A549 (cell line): ENCODE measurements at regions not wholly inside any gene's neighbourhood (a gene's known extent, or its start where the extent isn't known, plus 50 kb on each side); places are given as distances from the start of the nearest gene placed in this dataset.

Experiments
- ATAC-seq, 2 experiments: fragments of 200-7000 bp in 1 of 2; fragments of >200 bp in 1 of 2; cut with Nextera tagmentation in 1 of 2; cut with Tn5 transposase in 1 of 2; 3 replicates each; pipeline versions ENCODE4 v1.8.0 to v1.9.1; 2018 to 2020; ENCODE audit warnings: mild to moderate bottlenecking in 1 of 2, moderate library complexity in 1 of 2
- CTCF ChIA-PET: fragments of 300-600 bp; sonication (Branson Sonifier 250); formaldehyde crosslinking; extraction: SDS; loops from one replicate; lab custom pipeline; 2021; ENCODE audit warnings: antibody characterized with exemption, inconsistent platforms; lab: Yijun Ruan, JAX
- POLR2A ChIA-PET: fragments of 350-600 bp; formaldehyde crosslinking; extraction: SDS; loops from one replicate; lab custom pipeline; 2021; ENCODE audit warnings: antibody characterized with exemption, inconsistent platforms; lab: Yijun Ruan, JAX
- DNase-seq, 2 experiments: peaks; one replicate each; pipeline versions ENCODE4 v3.0.0 to v3.0.0-alpha.2; 2011 to 2016; ENCODE audit warnings: low read depth in 1 of 2, low spot score in 1 of 2
- FAIRE-seq: peaks from 2 replicates; lab custom pipeline; 2011; peaks lifted over from hg19 to GRCh38; lab: Jason Lieb, UNC
- H3K27ac ChIP-seq, 2 experiments: fragments of >200 bp; sonication (Bioruptor Twin); formaldehyde crosslinking; 3 replicates each; pipeline ENCODE4 v1.5.1; 2016 to 2017
- H3K4me1 ChIP-seq: fragments of >200 bp; sonication (Bioruptor Twin); formaldehyde crosslinking; 3 replicates; pipeline ENCODE4 v1.6.1; 2016
- H3K4me2 ChIP-seq: fragments of >200 bp; sonication (Bioruptor Twin); formaldehyde crosslinking; 3 replicates; pipeline ENCODE4 v1.6.1; 2016
- H3K4me3 ChIP-seq: fragments of >200 bp; sonication (Bioruptor Twin); formaldehyde crosslinking; 3 replicates; pipeline ENCODE4 v1.5.1; 2016
- H3K9me3 ChIP-seq: fragments of >200 bp; sonication (Bioruptor Twin); formaldehyde crosslinking; 3 replicates; pipeline ENCODE4 v1.6.1; 2016
- BCL3 ChIP-seq: fragments of >200 bp; sonication (Bioruptor Twin); formaldehyde crosslinking; IDR thresholded peaks from 3 replicates; pipeline ENCODE4 v1.6.1; 2016
- CBX2 ChIP-seq: fragments of 200-600 bp; sonication (generic); IDR thresholded peaks from 2 replicates; pipeline ENCODE4 v1.6.1; 2016; ENCODE audit warnings: low read depth, mild to moderate bottlenecking, borderline replicate concordance
- CHD2 ChIP-seq: fragments of 150-350 bp; IDR thresholded peaks from 2 replicates; pipeline ENCODE4 v1.6.1; 2014; ENCODE audit warnings: low read length; ENCODE audit not compliant: partially characterized antibody
- CHD4 ChIP-seq: fragments of 200-600 bp; sonication (generic); IDR thresholded peaks from 2 replicates; pipeline ENCODE4 v1.6.1; 2016; ENCODE audit warnings: antibody characterized with exemption, mild to moderate bottlenecking, borderline replicate concordance
- E2F6 ChIP-seq: IDR thresholded peaks from 2 replicates; pipeline ENCODE4 v1.6.1; 2012; ENCODE audit warnings: low read depth, borderline replicate concordance
- EHF ChIP-seq: fragments of 250-450 bp; sonication (Bioruptor Pico); IDR thresholded peaks from 2 replicates; pipeline ENCODE4 v1.5.0; 2020; ENCODE audit warnings: mild to moderate bottlenecking
- EHMT2 ChIP-seq: fragments of 200-600 bp; sonication (generic); IDR thresholded peaks from 2 replicates; pipeline ENCODE4 v1.6.1; 2016; ENCODE audit warnings: antibody characterized with exemption, low read depth, mild to moderate bottlenecking, moderate library complexity
- ESRRA ChIP-seq: fragments of 150-350 bp; IDR thresholded peaks from 2 replicates; pipeline ENCODE4 v1.6.1; 2014; ENCODE audit warnings: mild to moderate bottlenecking, low read length, borderline replicate concordance
- FOSB ChIP-seq: fragments of 250-450 bp; sonication (Bioruptor Pico); IDR thresholded peaks from 2 replicates; pipeline ENCODE4 v1.5.0; 2020; ENCODE audit warnings: mild to moderate bottlenecking, moderate library complexity
- GATA3 ChIP-seq: IDR thresholded peaks from 2 replicates; pipeline ENCODE4 v1.6.1; 2012; ENCODE audit warnings: borderline replicate concordance
- KDM1A ChIP-seq: fragments of 200-600 bp; sonication (generic); IDR thresholded peaks from 2 replicates; pipeline ENCODE4 v1.6.1; 2016; ENCODE audit warnings: low read depth, mild to moderate bottlenecking
- KDM5A ChIP-seq: fragments of 200-600 bp; sonication (generic); IDR thresholded peaks from 2 replicates; pipeline ENCODE4 v1.6.1; 2016; ENCODE audit warnings: antibody characterized with exemption, mild to moderate bottlenecking
- MAFK ChIP-seq: fragments of 450-650 bp; IDR thresholded peaks from 2 replicates; pipeline ENCODE4 v1.6.1; 2014; ENCODE audit not compliant: partially characterized antibody
- MAX ChIP-seq: IDR thresholded peaks from 2 replicates; pipeline ENCODE4 v1.6.1; 2012
- MAZ ChIP-seq: fragments of 150-350 bp; IDR thresholded peaks from 2 replicates; pipeline ENCODE4 v1.6.1; 2014; ENCODE audit warnings: antibody characterized with exemption, low read depth, low read length, borderline replicate concordance
- NFE2L2 ChIP-seq: fragments of 150-350 bp; conservative IDR thresholded peaks from 2 replicates; pipeline ENCODE4 v1.6.1; 2014; ENCODE audit warnings: low read length
- PBX3 ChIP-seq: IDR thresholded peaks from 2 replicates; pipeline ENCODE4 v1.6.1; 2012
- PHF8 ChIP-seq: fragments of 200-600 bp; sonication (generic); IDR thresholded peaks from 2 replicates; pipeline ENCODE4 v1.6.1; 2016; ENCODE audit warnings: low read depth, mild to moderate bottlenecking, antibody characterized with exemption, moderate library complexity, borderline replicate concordance
- POLR2A ChIP-seq: IDR thresholded peaks from 2 replicates; pipeline ENCODE4 v1.6.1; 2012; ENCODE audit warnings: mild to moderate bottlenecking, low read length
- RCOR1 ChIP-seq: fragments of 150-350 bp; IDR thresholded peaks from 2 replicates; pipeline ENCODE4 v1.6.1; 2014; ENCODE audit warnings: antibody characterized with exemption, low read length, low read depth
- REST ChIP-seq: fragments of 200-600 bp; sonication (generic); IDR thresholded peaks from 2 replicates; pipeline ENCODE4 v1.6.1; 2016; ENCODE audit warnings: antibody characterized with exemption, mild to moderate bottlenecking, moderate library complexity
- RFX5 ChIP-seq: fragments of 450-650 bp; IDR thresholded peaks from 2 replicates; pipeline ENCODE4 v1.7.1; 2014; ENCODE audit warnings: antibody characterized with exemption, mild to moderate bottlenecking, moderate library complexity
- SMC3 ChIP-seq: fragments of >200 bp; sonication (Bioruptor Twin); formaldehyde crosslinking; IDR thresholded peaks from 3 replicates; pipeline ENCODE4 v1.6.1; 2018; ENCODE audit warnings: inconsistent platforms
- TFCP2L1 ChIP-seq: fragments of 250-450 bp; sonication (Bioruptor Pico); IDR thresholded peaks from 2 replicates; pipeline ENCODE4 v1.5.0; 2021; ENCODE audit warnings: mild to moderate bottlenecking
- TP53 ChIP-seq: fragments of 250-450 bp; sonication (Bioruptor Pico); IDR thresholded peaks from 2 replicates; pipeline ENCODE4 v1.5.0; 2021; ENCODE audit warnings: mild to moderate bottlenecking, moderate library complexity
- USF2 ChIP-seq: fragments of 450-650 bp; IDR thresholded peaks from 2 replicates; pipeline ENCODE4 v1.6.1; 2014; ENCODE audit warnings: antibody characterized with exemption
- ZC3H11A ChIP-seq: fragments of 450-650 bp; IDR thresholded peaks from 2 replicates; pipeline ENCODE4 v1.6.1; 2014; ENCODE audit warnings: antibody characterized with exemption, mild to moderate bottlenecking
- ZNF302 ChIP-seq: fragments of 250-450 bp; sonication (Bioruptor Pico); IDR thresholded peaks from 2 replicates; pipeline ENCODE4 v1.9.0; 2021; ENCODE audit warnings: inconsistent platforms, mild to moderate bottlenecking, moderate library complexity
- WGBS: methylation state at CpG from one replicate; pipeline ENCODE4 v1.1.6; 2017; ENCODE audit errors: missing lambda C conversion rate; 5-methylcytosine and 5-hydroxymethylcytosine counted together

GRCh38 chr13:111482126-111482525 is 161.7 kb downstream of the TEX29 start:
- 7% methylated on average over 3 of the region's 6 CpGs for WGBS
- ATAC-seq (no peak), DNase-seq (no peak), FAIRE-seq (no peak)
- POLR2A ChIA-PET = no interaction called here
- no peak overlapping the region for H3K27ac ChIP-seq
- CTCF ChIA-PET = interaction anchor here (1.7 to 2.3 kb wide), 2 partner anchors 8 to 10 kb away, joined by 3 to 15 read pairs; no protein-coding TSS in a partner anchor
- TF ChIP-seq RCOR1 (no peak), ESRRA (no peak), CHD4 (no peak), NFE2L2 (no peak), PHF8 (no peak), EHMT2 (no peak), TP53 (CRISPR knock-in tag) (no peak), CBX2 (no peak), BCL3 (no peak), MAFK (no peak), USF2 (no peak), MAZ (no peak), ZNF302 (no peak), FOSB (CRISPR knock-in tag) (no peak), EHF (CRISPR knock-in tag) (no peak)
- peaks cover 3% of the 10 kb centered on the region; the same call in 1 of the 3 replicates for H3K9me3 ChIP-seq
- H3K4me3 ChIP-seq = no peak overlapping the region
- H3K4me1 ChIP-seq = no peaks in the 10 kb centered on the region
- H3K4me2 ChIP-seq = no peak overlapping the region

GRCh38 chr13:111482806-111483620 is 162.6 kb downstream of the TEX29 start:
- POLR2A ChIA-PET = no interaction called here
- CTCF ChIA-PET = interaction anchor here (1.2 to 2.3 kb wide), 3 partner anchors 9 to 961 kb away, joined by 3 to 15 read pairs (median 5); no protein-coding TSS in a partner anchor
- Histone ChIP-seq H3K4me2 (no peak overlapping the region), H3K9me3 (peaks cover 3% of the 10 kb centered on the region; the same call in 1 of the 3 replicates), H3K4me3 (no peak overlapping the region), H3K27ac (no peak overlapping the region), H3K4me1 (no peaks in the 10 kb centered on the region)
- TF ChIP-seq PHF8 (no peak), CHD2 (no peak), PBX3 (no peak), ZC3H11A (no peak), E2F6 (no peak), POLR2A (no peak), KDM1A (no peak), MAX (no peak), CHD4 (no peak), REST (no peak), RFX5 (no peak), RCOR1 (no peak), TFCP2L1 (CRISPR knock-in tag) (no peak), SMC3 (no peak), GATA3 (no peak), ZNF302 (no peak), KDM5A (no peak)
- DNase-seq = no peak
- 34% methylated on average over 5 of the region's 18 CpGs for WGBS
- ATAC-seq = no peak
- FAIRE-seq = no peak
